ENCODE measurements at regions not wholly inside any gene's neighbourhood (a gene's known extent, or its start where the extent isn't known, plus 50 kb on each side); places are given as distances from the start of the nearest gene placed in this dataset.
"Not testable (repeated sequence)": the region's sequence is repeated elsewhere in the genome, so short reads cannot be mapped to it uniquely, and the experiment has no call there.

DNA sequence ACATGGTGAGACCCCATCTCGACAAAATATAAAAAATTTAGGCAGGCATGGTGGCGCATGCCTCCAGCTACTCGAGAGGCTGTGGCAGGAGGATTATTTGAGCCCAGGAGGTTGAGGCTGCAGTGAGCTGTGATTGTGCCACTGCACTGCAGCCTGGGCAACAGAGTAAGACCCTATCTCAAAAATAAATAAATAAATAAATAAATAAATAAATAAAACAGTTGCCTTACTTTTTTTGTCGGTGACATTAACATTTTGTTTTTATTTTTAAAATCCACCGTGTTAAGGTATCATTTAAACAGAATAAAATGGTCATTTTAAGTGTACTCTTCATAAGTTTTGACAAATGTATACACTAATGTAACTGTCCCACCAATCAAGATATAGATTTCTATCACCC is 57.0 kb downstream of the RASL11A start:
- DNase-seq (ENCODE audit: low read depth) = no peak

DNA sequence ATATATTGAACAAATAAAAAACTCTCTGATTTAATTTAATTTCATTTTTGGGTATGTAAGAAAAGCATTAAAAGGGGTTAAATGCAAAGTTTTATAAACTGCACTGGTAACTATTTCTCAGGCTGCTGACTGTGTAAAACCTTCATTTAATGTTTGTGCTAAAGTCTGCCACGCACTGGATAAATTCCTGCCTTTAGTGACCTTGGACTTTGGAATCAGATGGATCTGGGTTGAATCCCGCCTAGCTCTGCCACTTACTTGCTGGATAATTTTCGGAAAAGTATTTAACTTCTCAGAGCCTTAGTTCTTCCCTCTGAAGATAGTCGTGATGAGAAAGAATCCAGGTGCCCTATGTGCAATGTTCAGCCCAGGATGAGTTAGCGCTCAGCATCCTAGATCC is 58.6 kb downstream of the RASL11A start:
- no peak for DNase-seq (ENCODE audit: low read depth)

GRCh38 chr13:27334774-27335435 is 64.3 kb downstream of the RASL11A start:
- no peak for DNase-seq (ENCODE audit: low read depth)

- no peak for DNase-seq (ENCODE audit: low read depth)
These were observed 65.5 kb downstream of the RASL11A start for GRCh38 chr13:27336014-27336673.

DNA sequence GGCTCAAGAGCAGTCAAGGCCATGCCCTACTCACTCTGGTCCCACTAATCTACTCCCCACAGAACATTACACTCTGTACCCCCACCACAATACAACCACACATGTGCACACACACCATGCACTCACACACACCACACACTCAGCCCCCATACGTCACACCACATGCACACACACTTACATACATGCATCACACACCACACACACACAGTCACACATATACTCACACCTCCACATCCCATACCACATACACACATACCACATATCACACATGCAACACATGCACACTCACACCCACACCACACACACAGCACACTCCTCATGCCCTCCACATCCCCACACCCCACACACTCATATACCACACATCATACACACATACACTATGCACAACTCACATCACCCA is 67.6 kb downstream of the RASL11A start:
- DNase-seq (ENCODE audit: low read depth) = no peak

DNA sequence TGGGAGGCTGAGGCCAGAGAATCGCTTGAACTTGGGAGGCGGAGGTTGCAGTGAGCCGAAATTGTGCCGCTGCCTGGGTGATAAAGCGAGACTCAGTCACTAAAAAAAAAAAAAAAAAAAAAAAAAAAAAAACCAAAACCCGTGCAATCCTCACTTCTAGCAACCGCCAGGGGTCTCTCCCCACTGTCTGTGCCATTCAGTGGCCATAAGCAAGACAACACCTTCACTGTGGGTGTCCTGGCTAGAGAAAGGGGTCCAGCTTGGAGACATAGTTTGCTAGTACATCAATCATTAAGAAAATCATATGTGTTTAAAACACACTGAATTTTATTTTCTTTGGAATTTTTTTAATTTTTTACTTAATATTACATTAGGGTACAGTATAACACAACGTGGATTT is 68.2 kb downstream of the RASL11A start:
- DNase-seq (ENCODE audit: low read depth) = no peak

DNA sequence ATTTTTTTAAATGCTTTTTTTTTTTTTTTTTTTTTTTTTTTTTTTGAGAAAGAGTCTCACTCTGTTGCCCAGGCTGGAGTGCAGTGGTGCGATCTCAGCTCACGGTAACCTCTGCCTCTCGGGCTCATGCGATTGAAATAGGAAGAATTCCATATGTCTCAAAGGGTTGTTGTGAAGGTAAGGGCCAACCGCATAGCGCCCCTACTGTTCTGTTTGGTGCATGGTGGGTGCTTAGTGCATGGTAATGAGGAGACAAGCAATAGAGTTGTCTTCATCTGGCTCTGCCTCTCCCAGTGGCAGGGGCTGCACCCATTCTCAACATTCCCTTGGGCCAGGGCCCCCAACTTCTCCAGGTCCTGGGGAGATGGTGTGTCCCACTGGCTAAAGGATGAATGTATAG is 68.7 kb downstream of the RASL11A start:
- DNase-seq (ENCODE audit: low read depth) = no peak

DNA sequence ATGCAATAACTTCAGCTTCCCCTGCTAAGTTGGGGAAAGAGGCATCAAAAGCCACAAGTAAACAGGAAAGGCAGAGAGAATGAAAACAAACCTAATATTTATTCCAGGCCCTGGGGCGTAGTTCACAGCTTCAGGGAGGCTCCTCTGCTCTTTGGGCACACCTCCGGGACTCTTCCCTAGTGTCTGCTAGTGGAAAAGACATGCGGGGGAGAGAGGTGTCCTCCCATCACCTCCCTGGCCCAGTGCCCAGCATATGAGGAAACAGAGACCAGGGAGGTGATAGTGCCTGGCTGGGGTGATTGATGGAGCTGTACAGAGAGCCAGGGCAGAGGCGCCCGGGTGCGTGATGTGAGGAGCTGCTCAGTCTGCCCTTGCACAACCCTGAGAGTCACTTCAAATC is 71.0 kb downstream of the RASL11A start:
- no peak for DNase-seq (ENCODE audit: low read depth)

DNA sequence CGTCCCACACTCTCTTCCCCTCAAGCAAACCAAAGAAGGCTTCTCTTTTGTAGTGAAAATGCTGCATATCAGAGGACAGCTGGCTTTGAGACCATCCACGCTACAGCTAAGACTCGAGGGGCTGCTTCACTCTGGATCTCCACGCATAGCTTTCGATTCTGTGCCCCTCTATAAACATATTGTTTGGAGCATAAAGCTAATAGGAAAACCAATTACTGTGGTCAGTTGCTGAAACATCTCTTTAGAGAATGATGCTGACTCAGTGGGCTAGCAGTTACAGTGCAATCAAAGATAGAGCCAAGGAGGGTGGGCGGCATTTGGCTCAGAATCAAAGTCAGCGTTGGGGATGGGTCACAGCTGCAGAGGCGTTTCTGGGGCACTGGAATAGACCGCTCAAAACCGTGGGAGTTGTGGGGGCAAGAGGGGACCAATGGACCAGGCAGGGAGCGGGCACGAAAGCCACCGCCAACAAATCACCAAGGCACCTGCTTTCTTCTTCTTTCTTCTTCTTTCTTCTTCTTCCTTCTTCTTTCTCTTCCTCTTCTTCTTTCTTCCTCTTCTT is 76.7 kb downstream of the RASL11A start:
- DNase-seq (ENCODE audit: low read depth) = no peak

- no peak for DNase-seq (ENCODE audit: low read depth)
These were observed 76.0 kb upstream of the GTF3A start for GRCh38 chr13:27348461-27348860.

DNA sequence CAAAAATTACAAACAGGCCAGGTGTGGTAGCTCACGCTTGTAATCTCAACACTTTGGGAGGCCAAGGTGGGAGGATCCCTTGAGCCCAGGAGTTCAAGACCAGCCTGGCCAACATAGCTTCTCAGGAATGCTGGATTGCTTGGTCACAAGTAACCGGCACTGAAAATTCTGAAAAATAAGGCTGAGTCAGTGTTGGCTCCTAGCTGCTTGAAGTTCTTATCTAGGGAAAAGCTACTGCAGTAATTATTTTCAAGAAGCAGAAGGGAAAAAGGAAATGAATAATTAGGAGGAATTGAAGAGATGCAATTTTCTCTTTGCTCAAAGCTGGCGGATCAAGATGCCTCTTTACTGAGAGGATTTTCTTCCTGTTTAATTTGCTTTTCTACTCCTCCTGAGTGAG is 75.0 kb upstream of the GTF3A start:
- no peak for DNase-seq (ENCODE audit: low read depth)

GRCh38 chr13:27350825-27351224 is 73.6 kb upstream of the GTF3A start:
- DNase-seq (ENCODE audit: low read depth) = not testable (repeated sequence)

GRCh38 chr13:27352698-27353097 is 71.7 kb upstream of the GTF3A start:
- DNase-seq (ENCODE audit: low read depth) = no peak

DNA sequence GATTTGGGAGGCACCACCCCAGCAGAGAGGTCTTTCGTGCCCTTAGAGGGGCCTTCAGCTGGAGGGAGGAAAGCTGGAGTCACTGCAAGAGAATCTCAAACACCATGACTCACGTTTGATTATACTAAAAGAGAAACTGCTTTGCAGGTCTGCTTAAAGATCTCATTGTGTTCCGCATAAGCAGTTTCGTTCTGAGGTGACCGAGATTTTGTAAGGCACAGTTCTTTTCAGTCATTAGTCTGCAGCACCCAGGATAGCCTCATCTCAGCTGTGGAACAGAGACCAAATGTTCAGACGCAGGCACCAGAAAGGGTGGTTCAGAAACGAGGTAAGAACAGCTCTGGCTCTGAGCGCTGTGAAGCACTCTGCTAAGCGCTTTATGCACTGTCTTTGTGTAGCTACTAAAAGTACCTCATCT is 71.2 kb upstream of the GTF3A start:
- no peak for DNase-seq (ENCODE audit: low read depth)

DNA sequence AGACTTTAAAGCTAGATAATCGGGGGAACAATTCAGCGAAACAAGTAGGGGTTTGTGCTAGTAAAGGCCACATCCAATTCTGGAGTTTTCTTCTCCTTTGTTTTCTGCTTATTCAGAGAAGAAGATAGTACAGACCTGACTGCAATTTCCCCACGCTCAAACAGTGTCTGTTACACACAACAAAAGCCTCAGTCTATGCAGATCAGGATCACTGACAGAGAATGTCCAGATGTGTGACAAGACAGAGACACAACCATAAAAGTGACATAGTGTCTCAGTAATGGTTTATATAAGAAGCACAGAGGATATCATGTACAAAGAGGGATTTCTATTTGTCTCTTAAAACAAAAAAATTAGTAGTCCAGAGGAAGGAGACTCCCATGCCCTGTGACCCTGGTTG is 70.7 kb upstream of the GTF3A start:
- no peak for DNase-seq (ENCODE audit: low read depth)

- no peak for DNase-seq (ENCODE audit: low read depth)
These were observed 70.0 kb upstream of the GTF3A start for GRCh38 chr13:27354379-27354778.

- DNase-seq (ENCODE audit: low read depth) = no peak
These were observed 68.5 kb upstream of the GTF3A start for GRCh38 chr13:27355894-27356293.

- no peak for DNase-seq (ENCODE audit: low read depth)
These were observed 66.0 kb upstream of the GTF3A start for GRCh38 chr13:27358420-27358819.

- peak; percentile 35 for DNase-seq (ENCODE audit: low read depth)
These were observed 65.1 kb upstream of the GTF3A start for GRCh38 chr13:27359199-27359821.

- no peak for DNase-seq (ENCODE audit: low read depth)
These were observed 63.9 kb upstream of the GTF3A start for GRCh38 chr13:27360562-27360961.

GRCh38 chr13:27362064-27362751 is 62.2 kb upstream of the GTF3A start:
- peak; percentile 57 for DNase-seq (ENCODE audit: low read depth)

DNA sequence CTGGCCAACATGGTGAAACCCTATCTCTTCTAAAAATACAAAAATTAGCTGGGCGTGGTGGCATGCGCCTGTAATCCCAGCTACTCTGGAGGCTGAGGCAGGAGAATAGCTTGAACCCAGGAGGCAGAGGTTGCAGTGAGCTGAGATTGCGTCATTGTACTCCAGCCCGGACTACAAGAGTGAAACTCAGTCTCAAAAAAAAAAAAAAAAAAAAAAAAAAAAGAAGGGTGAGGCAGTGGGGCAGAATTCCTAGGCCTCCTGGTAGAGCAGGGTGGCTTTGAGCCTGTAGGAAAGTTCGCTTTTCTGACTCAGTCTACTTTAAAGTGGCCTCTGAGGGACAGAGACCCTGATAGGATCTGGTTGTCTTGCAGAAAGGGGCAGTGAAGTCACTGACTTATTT is 60.8 kb upstream of the GTF3A start:
- not testable (repeated sequence) for DNase-seq (ENCODE audit: low read depth)

DNA sequence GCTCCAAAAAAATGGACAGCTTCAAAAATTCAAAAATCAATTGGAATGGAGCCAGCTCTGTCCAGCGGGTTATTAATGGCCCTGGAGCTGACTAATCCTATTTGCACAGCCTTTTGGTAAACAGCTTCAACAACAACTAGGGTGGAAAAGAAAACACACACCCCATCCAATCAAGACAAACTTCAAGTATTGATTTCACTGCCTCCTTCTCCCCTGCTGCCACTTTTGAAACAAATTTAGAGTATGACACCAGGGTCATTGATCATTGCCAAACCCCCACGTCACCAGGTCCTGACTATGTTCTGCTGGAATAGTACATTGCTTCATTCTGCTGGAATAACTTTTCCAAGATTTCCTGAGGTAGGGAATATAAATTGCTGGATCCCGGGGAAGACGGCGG is 56.8 kb upstream of the GTF3A start:
- no peak for DNase-seq (ENCODE audit: low read depth)
